Transverse colon (tissue), 4 donors: ENCODE measurements at regions not wholly inside any gene's neighbourhood (a gene's known extent, or its start where the extent isn't known, plus 50 kb on each side); places are given as distances from the start of the nearest gene placed in this dataset.
A peak's percentile ranks its signal among the peaks of the same experiment; 100 is the strongest.

ENCODE experiments used
- DNase-seq: peaks from one replicate; pipeline ENCODE4 v3.0.0-alpha.2; 2019
- H3K27ac ChIP-seq, 4 donors: fragments of 200-600 bp; sonication (generic); 2 replicates each; pipeline ENCODE4 v1.5.1; 2016 to 2018; ENCODE audit warnings: inconsistent platforms in 4 of 4
- H3K27me3 ChIP-seq: fragments of 200-600 bp; sonication (generic); 2 replicates; pipeline ENCODE4 v1.5.1; 2017; ENCODE audit warnings: inconsistent platforms
- H3K36me3 ChIP-seq, 4 donors: fragments of 200-600 bp; sonication (generic); 2 replicates each; pipeline ENCODE4 v1.5.1; 2017 to 2019; ENCODE audit warnings: inconsistent platforms in 4 of 4
- H3K4me1 ChIP-seq, 4 donors: fragments of 200-600 bp; sonication (generic); 2 replicates each; pipeline ENCODE4 v1.5.1; 2017 to 2020; ENCODE audit warnings: inconsistent platforms in 4 of 4
- H3K4me3 ChIP-seq, 4 donors: fragments of 200-600 bp; sonication (generic); 1 replicate in 1 of 4; 2 replicates in 3 of 4; pipeline versions ENCODE4 v1.5.1 to v1.6.1; 2017 to 2019; ENCODE audit warnings: inconsistent platforms in 4 of 4
- H3K9me3 ChIP-seq, 2 donors: fragments of 200-600 bp; sonication (generic); 2 replicates each; pipeline ENCODE4 v1.5.1; 2017 to 2019; ENCODE audit warnings: inconsistent platforms in 2 of 2
- CTCF ChIP-seq, 5 experiments: fragments of 200-600 bp in 3 of 5; fragments of 450-650 bp in 2 of 5; sonication (generic) in 3 of 5; IDR thresholded peaks; 1 replicate in 2 of 5; 2 replicates in 3 of 5; pipeline ENCODE4 v1.5.1; 2016 to 2017; ENCODE audit warnings: antibody characterized with exemption in 5 of 5, inconsistent platforms in 3 of 5, mild to moderate bottlenecking in 2 of 5, moderate library complexity in 1 of 5
- EP300 ChIP-seq: sonication (generic); formaldehyde crosslinking; IDR thresholded peaks from one replicate; pipeline ENCODE4 v1.6.1; 2017; ENCODE audit warnings: antibody characterized with exemption, low read depth
- POLR2A ChIP-seq: fragments of 450-650 bp; IDR thresholded peaks from one replicate; pipeline ENCODE4 v1.6.1; 2016; ENCODE audit warnings: antibody characterized with exemption, mild to moderate bottlenecking, moderate library complexity
- POLR2AphosphoS5 ChIP-seq, 3 donors: sonication (generic); formaldehyde crosslinking; IDR thresholded peaks; one replicate each; pipeline ENCODE4 v1.6.1; 2016; ENCODE audit warnings: antibody characterized with exemption in 3 of 3
- WGBS, 2 donors: methylation state at CpG; one replicate each; pipeline ENCODE4 v1.1.5; 2018; ENCODE audit warnings: low coverage in 1 of 2; 5-methylcytosine and 5-hydroxymethylcytosine counted together
- in situ Hi-C, 4 donors: fragments of 200-750 bp; cut with MboI; loops; one replicate each; pipeline versions ENCODE4 v1.15.0 to v1.15.1; 2017; ENCODE audit warnings: low sequenced_read_pairs in 3 of 4, low pct_ligation_motif_present in 1 of 4, low pct_unique_long_range_greater_than_20kb in 1 of 4
- intact Hi-C: fragments of 100-400 bp; cut with DNase I; formaldehyde crosslinking; loops from one replicate; pipeline ENCODE4 v1.15.1; 2023; ENCODE audit warnings: low total_unique reads

- no peaks in the 10 kb centered on the region for H3K36me3 ChIP-seq
- H3K27ac ChIP-seq = peak overlapping the region in 1 of 4 donors; percentile 16
- H3K4me1 ChIP-seq = no peaks in the 10 kb centered on the region
- no peaks in the 10 kb centered on the region for H3K27me3 ChIP-seq
- no peak for DNase-seq
- no peaks in the 10 kb centered on the region for H3K9me3 ChIP-seq
- intact Hi-C loops (no loop called here), in situ Hi-C loops (no loop called here)
- no peak for TF ChIP-seq POLR2A
- no peak for TF ChIP-seq EP300
- TF ChIP-seq POLR2AphosphoS5 (IDR thresholded peaks at IDR 0.05) = no peak
- no peak for TF ChIP-seq CTCF (IDR thresholded peaks at IDR 0.05)
- 75 to 83% methylated on average over 4 of the region's 4 CpGs for WGBS, 2 donors
- H3K4me3 ChIP-seq = no peak overlapping the region
Observed at GRCh38 chr2:144835634-144836350, 315.9 kb upstream of the ZEB2 start.

GRCh38 chr2:144834998-144835633 lies 315.2 kb upstream of the ZEB2 start:
- H3K27me3 ChIP-seq = no peaks in the 10 kb centered on the region
- no peak overlapping the region for H3K4me3 ChIP-seq
- intact Hi-C loops (no loop called here), in situ Hi-C loops (no loop called here)
- H3K4me1 ChIP-seq = no peaks in the 10 kb centered on the region
- DNase-seq = no peak
- TF ChIP-seq EP300 = no peak
- TF ChIP-seq POLR2A = no peak
- TF ChIP-seq POLR2AphosphoS5 (IDR thresholded peaks at IDR 0.05) = no peak
- no peak for TF ChIP-seq CTCF (IDR thresholded peaks at IDR 0.05)
- H3K36me3 ChIP-seq = no peaks in the 10 kb centered on the region
- no peaks in the 10 kb centered on the region for H3K9me3 ChIP-seq
- peak overlapping the region in 2 of 4 donors; percentile 6 to 16 for H3K27ac ChIP-seq
- 43 to 46% methylated on average over 4 to 5 of the region's 5 CpGs for WGBS, 2 donors

- DNase-seq = no peak
- in situ Hi-C loops (no loop called here), intact Hi-C loops (no loop called here)
- Histone ChIP-seq H3K9me3 (no peaks in the 10 kb centered on the region), H3K27me3 (no peaks in the 10 kb centered on the region), H3K4me3 (no peak overlapping the region), H3K27ac (no peak overlapping the region), H3K36me3 (no peaks in the 10 kb centered on the region), H3K4me1 (no peaks in the 10 kb centered on the region)
- TF ChIP-seq EP300 = no peak
- TF ChIP-seq POLR2A = no peak
- TF ChIP-seq POLR2AphosphoS5 (IDR thresholded peaks at IDR 0.05) = no peak
- no peak for TF ChIP-seq CTCF (IDR thresholded peaks at IDR 0.05)
- 61 to 66% methylated on average over 4 of the region's 4 CpGs for WGBS, 2 donors
Observed at GRCh38 chr2:144834363-144834762, 314.4 kb upstream of the ZEB2 start.

GRCh38 chr2:144833075-144833637 lies 313.2 kb upstream of the ZEB2 start:
- no peaks in the 10 kb centered on the region for H3K27me3 ChIP-seq
- TF ChIP-seq POLR2A = no peak
- TF ChIP-seq EP300 = no peak
- no peak for TF ChIP-seq CTCF (IDR thresholded peaks at IDR 0.05)
- no peak for TF ChIP-seq POLR2AphosphoS5 (IDR thresholded peaks at IDR 0.05)
- no peak overlapping the region for H3K4me3 ChIP-seq
- H3K4me1 ChIP-seq = no peaks in the 10 kb centered on the region
- WGBS, 2 donors = 85 to 87% methylated on average over 1 of the region's 1 CpG
- no peaks in the 10 kb centered on the region for H3K9me3 ChIP-seq
- no peak for DNase-seq
- in situ Hi-C loops (no loop called here), intact Hi-C loops (no loop called here)
- no peak overlapping the region for H3K27ac ChIP-seq
- H3K36me3 ChIP-seq = no peaks in the 10 kb centered on the region
